OCI-LY3 (cell line): ENCODE measurements at regions not wholly inside any gene's neighbourhood (a gene's known extent, or its start where the extent isn't known, plus 50 kb on each side); places are given as distances from the start of the nearest gene placed in this dataset.

Source experiments
- H2AFZ ChIP-seq: fragments of 200-600, 300-600 bp; shearing (Covaris generic); 2 replicates; pipeline ENCODE4 v1.6.0; 2014; ENCODE audit warnings: antibody characterized with exemption, low read depth, low read length
- H3K27ac ChIP-seq: fragments of 200-600, 300-600 bp; sonication (generic); 2 replicates; pipeline ENCODE4 v1.5.1; 2014; ENCODE audit warnings: mild to moderate bottlenecking, low read length, moderate library complexity, mixed read lengths
- H3K27me3 ChIP-seq: fragments of 200-600, 300-600 bp; sonication (generic); 2 replicates; pipeline ENCODE4 v1.6.1; 2014; ENCODE audit warnings: low read depth, low read length, mixed read lengths
- H3K36me3 ChIP-seq: fragments of 200-600, 300-600 bp; sonication (generic); replicated peaks from 2 replicates; pipeline ENCODE3; 2014; ENCODE audit warnings: low read depth, low read length, mixed read lengths
- H3K4me1 ChIP-seq: fragments of 300-600, 200-600 bp; sonication (generic); 2 replicates; pipeline ENCODE4 v1.6.1; 2014; ENCODE audit warnings: low read length, mixed read lengths
- H3K4me2 ChIP-seq: fragments of 200-600, 300-600 bp; sonication (generic); 2 replicates; pipeline ENCODE4 v1.6.1; 2014; ENCODE audit warnings: low read length, mixed read lengths
- H3K4me3 ChIP-seq: fragments of 300-600, 200-600 bp; sonication (generic); 2 replicates; pipeline ENCODE4 v1.5.1; 2014; ENCODE audit warnings: antibody characterized with exemption, mild to moderate bottlenecking, low read length, moderate library complexity
- H3K79me2 ChIP-seq: fragments of 300-600, 200-600 bp; shearing (Covaris generic); 2 replicates; pipeline ENCODE4 v1.6.1; 2014; ENCODE audit warnings: mild to moderate bottlenecking, low read length, mixed read lengths
- H3K9ac ChIP-seq: fragments of 300-600, 200-600 bp; shearing (Covaris generic); 2 replicates; pipeline ENCODE4 v1.6.0; 2014; ENCODE audit warnings: mild to moderate bottlenecking, low read length, moderate library complexity
- H3K9me3 ChIP-seq: fragments of 200-600, 300-600 bp; shearing (Covaris generic); 2 replicates; pipeline ENCODE4 v1.6.1; 2014; ENCODE audit warnings: low read length, mixed read lengths; ENCODE audit not compliant: insufficient read depth
- H4K20me1 ChIP-seq: fragments of 200-600, 300-600 bp; sonication (generic); 2 replicates; pipeline ENCODE4 v1.6.1; 2016; ENCODE audit warnings: low read length, mixed read lengths; ENCODE audit not compliant: insufficient read depth
- CTCF ChIP-seq: fragments of 200-600, 300-600 bp; sonication (generic); IDR thresholded peaks from 2 replicates; pipeline ENCODE4 v1.5.1; 2014; ENCODE audit warnings: antibody characterized with exemption, low read length, low read depth
- EZH2phosphoT487 ChIP-seq: fragments of 200-600 bp; shearing (Covaris generic); IDR thresholded peaks from 2 replicates; pipeline ENCODE4 v1.6.1; 2018; ENCODE audit warnings: antibody characterized with exemption, mixed run types, low read depth

- TF ChIP-seq EZH2phosphoT487 (no peak), CTCF (no peak)
- H3K36me3 ChIP-seq = no peaks in the 10 kb centered on the region
Measured at GRCh38 chr2:146853741-146854444, 990.9 kb upstream of the ACVR2A start.

GRCh38 chr2:146852661-146853060 is 992.2 kb upstream of the ACVR2A start:
- TF ChIP-seq CTCF (no peak), EZH2phosphoT487 (no peak)
- Histone ChIP-seq H3K4me2 (no peak overlapping the region), H3K9ac (no peak overlapping the region), H4K20me1 (no peaks in the 10 kb centered on the region), H3K36me3 (no peaks in the 10 kb centered on the region), H3K4me3 (no peak overlapping the region), H3K9me3 (no peaks in the 10 kb centered on the region), H3K79me2 (no peaks in the 10 kb centered on the region), H3K4me1 (no peaks in the 10 kb centered on the region), H3K27me3 (no peaks in the 10 kb centered on the region), H3K27ac (no peak overlapping the region), H2AFZ (no peak overlapping the region)

More at GRCh38 chr2:146853741-146854444, 990.9 kb upstream of the ACVR2A start:
- Histone ChIP-seq H3K27ac (no peak overlapping the region), H3K27me3 (no peaks in the 10 kb centered on the region), H3K4me2 (no peak overlapping the region), H3K79me2 (no peaks in the 10 kb centered on the region), H3K4me1 (no peaks in the 10 kb centered on the region), H2AFZ (no peak overlapping the region), H3K4me3 (no peak overlapping the region), H4K20me1 (no peaks in the 10 kb centered on the region), H3K9me3 (no peaks in the 10 kb centered on the region), H3K9ac (no peak overlapping the region)

- no peaks in the 10 kb centered on the region for H3K9me3 ChIP-seq
- H3K36me3 ChIP-seq = no peaks in the 10 kb centered on the region
- TF ChIP-seq EZH2phosphoT487 (no peak), CTCF (no peak)
Measured at GRCh38 chr2:146850746-146851145, 994.1 kb upstream of the ACVR2A start.

GRCh38 chr2:146847846-146848245 is 997.0 kb upstream of the ACVR2A start:
- Histone ChIP-seq H3K27me3 (no peaks in the 10 kb centered on the region), H3K36me3 (no peaks in the 10 kb centered on the region), H3K9me3 (no peaks in the 10 kb centered on the region), H4K20me1 (no peaks in the 10 kb centered on the region), H3K4me1 (no peaks in the 10 kb centered on the region), H2AFZ (no peak overlapping the region), H3K4me3 (no peak overlapping the region), H3K9ac (no peak overlapping the region), H3K79me2 (no peaks in the 10 kb centered on the region), H3K27ac (no peak overlapping the region), H3K4me2 (no peak overlapping the region)
- TF ChIP-seq EZH2phosphoT487 (no peak), CTCF (no peak)

More at GRCh38 chr2:146850746-146851145, 994.1 kb upstream of the ACVR2A start:
- no peak overlapping the region for H3K4me3 ChIP-seq
- no peaks in the 10 kb centered on the region for H3K79me2 ChIP-seq
- H3K27ac ChIP-seq = no peak overlapping the region
- H3K4me2 ChIP-seq = no peak overlapping the region
- H3K4me1 ChIP-seq = no peaks in the 10 kb centered on the region
- H4K20me1 ChIP-seq = no peaks in the 10 kb centered on the region
- no peaks in the 10 kb centered on the region for H3K27me3 ChIP-seq
- H3K9ac ChIP-seq = no peak overlapping the region
- no peak overlapping the region for H2AFZ ChIP-seq
